PC-9 (cell line): ENCODE measurements at regions not wholly inside any gene's neighbourhood (a gene's known extent, or its start where the extent isn't known, plus 50 kb on each side); places are given as distances from the start of the nearest gene placed in this dataset.

Experiments
- BruUV-seq: library from RNA; stranded (reverse); fragments of 400-500 nt; replicated peaks from 2 replicates; lab custom pipeline; 2021; lab: Mats Ljungman, UMichigan
- CTCF ChIA-PET: fragments of 300-600 bp; sonication (Branson Sonifier 250); formaldehyde crosslinking; loops from one replicate; lab custom pipeline; 2022; ENCODE audit warnings: antibody characterized with exemption; lab: Charles Lee
- POLR2A ChIA-PET: fragments of 300-600 bp; sonication (Branson Sonifier 250); formaldehyde crosslinking; loops from one replicate; lab custom pipeline; 2022; ENCODE audit warnings: antibody characterized with exemption; ENCODE audit not compliant: unreplicated experiment; lab: Charles Lee
- DNase-seq, 2 experiments: peaks; one replicate each; pipeline versions ENCODE4 v3.0.0 to v3.0.0-alpha.2; 2015 to 2022; ENCODE audit warnings: mixed read lengths in 1 of 2
- H2AFZ ChIP-seq: fragments of 200-600 bp; sonication (generic); 2 replicates; pipeline ENCODE4 v1.8.1; 2017; ENCODE audit warnings: antibody characterized with exemption
- H3F3A ChIP-seq: fragments of 200-600 bp; sonication (generic); 2 replicates; pipeline ENCODE4 v1.8.1; 2017; ENCODE audit warnings: antibody characterized with exemption, mild to moderate bottlenecking, low read depth; ENCODE audit not compliant: insufficient read depth
- H3K27ac ChIP-seq: fragments of 200-600 bp; sonication (generic); 2 replicates; pipeline ENCODE4 v1.6.1; 2016; ENCODE audit warnings: mixed run types
- H3K27me3 ChIP-seq: fragments of 200-600 bp; sonication (generic); 2 replicates; pipeline ENCODE4 v1.6.1; 2016; ENCODE audit warnings: low read depth, mixed run types; ENCODE audit not compliant: insufficient read depth
- H3K36me3 ChIP-seq: fragments of 200-600 bp; sonication (generic); 2 replicates; pipeline ENCODE4 v1.6.1; 2016; ENCODE audit warnings: low read depth, mixed run types
- H3K4me1 ChIP-seq: fragments of 200-600 bp; sonication (generic); replicated peaks from 2 replicates; pipeline ENCODE4 v1.6.1; 2016; ENCODE audit warnings: mixed run types; ENCODE audit not compliant: insufficient read depth
- H3K4me2 ChIP-seq: fragments of 200-600 bp; sonication (generic); 2 replicates; pipeline ENCODE4 v1.6.1; 2017; ENCODE audit warnings: mixed run types
- H3K4me3 ChIP-seq: fragments of 200-600 bp; sonication (generic); 2 replicates; pipeline ENCODE4 v1.6.1; 2016; ENCODE audit warnings: mixed run types
- H3K79me2 ChIP-seq: fragments of 200-600 bp; sonication (generic); 2 replicates; pipeline ENCODE4 v1.6.1; 2017; ENCODE audit warnings: low read depth, mixed run types
- H3K9me2 ChIP-seq: fragments of 200-600 bp; sonication (generic); 2 replicates; pipeline ENCODE4 v1.8.1; 2017; ENCODE audit warnings: mild to moderate bottlenecking; ENCODE audit not compliant: insufficient read depth
- H3K9me3 ChIP-seq: fragments of 200-600 bp; sonication (generic); 2 replicates; pipeline ENCODE4 v1.8.1; 2016; ENCODE audit warnings: low read depth; ENCODE audit not compliant: insufficient read depth
- H4K20me1 ChIP-seq: fragments of 200-600 bp; sonication (generic); 2 replicates; pipeline ENCODE4 v1.8.1; 2017; ENCODE audit not compliant: insufficient read depth
- EZH2 ChIP-seq: fragments of 200-600 bp; sonication (generic); IDR thresholded peaks from 2 replicates; pipeline ENCODE4 v1.8.0; 2017; ENCODE audit warnings: antibody characterized with exemption, low read depth
- intact Hi-C: fragments of 100-400 bp; cut with micrococcal nuclease; formaldehyde crosslinking; loops from one replicate; pipeline ENCODE4 v1.10.0; 2022; ENCODE audit not compliant: unreplicated experiment
- TF ChIP-seq, protein P1 (sequence below): fragments of 200-600 bp; sonication (generic); conservative IDR thresholded peaks from 2 replicates; pipeline ENCODE4 v1.6.1; 2017; ENCODE audit warnings: mixed run types, antibody characterized with exemption, mild to moderate bottlenecking, moderate library complexity

DNA sequence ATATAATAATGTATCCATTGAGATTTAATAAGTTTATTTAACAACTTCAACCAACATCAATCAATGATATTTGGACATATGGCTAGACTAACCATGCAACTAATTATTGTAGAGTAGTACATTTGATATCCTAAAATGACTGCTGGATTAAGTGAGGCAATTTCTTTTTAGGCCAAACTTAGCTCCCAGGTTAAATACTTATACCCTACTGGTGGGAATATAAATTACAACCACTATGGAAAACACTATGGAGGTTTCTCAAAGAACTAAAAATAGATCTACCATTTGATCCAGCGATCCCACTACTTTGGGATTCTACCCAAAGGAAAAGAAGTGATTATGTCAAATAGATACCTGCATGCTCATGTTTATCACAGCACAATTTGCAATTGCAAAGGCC lies 345.8 kb downstream of the RBM26 start:
- intact Hi-C loops = no loop called here
- no peaks in the 10 kb centered on the region for H4K20me1 ChIP-seq
- H3K9me2 ChIP-seq = no peaks in the 10 kb centered on the region
- CTCF ChIA-PET = no interaction called here
- BruUV-seq = no TSS peak
- DNase-seq = no peak
- no peaks in the 10 kb centered on the region for H3F3A ChIP-seq
- no peak for TF ChIP-seq EZH2
- TF ChIP-seq, protein P1, sequence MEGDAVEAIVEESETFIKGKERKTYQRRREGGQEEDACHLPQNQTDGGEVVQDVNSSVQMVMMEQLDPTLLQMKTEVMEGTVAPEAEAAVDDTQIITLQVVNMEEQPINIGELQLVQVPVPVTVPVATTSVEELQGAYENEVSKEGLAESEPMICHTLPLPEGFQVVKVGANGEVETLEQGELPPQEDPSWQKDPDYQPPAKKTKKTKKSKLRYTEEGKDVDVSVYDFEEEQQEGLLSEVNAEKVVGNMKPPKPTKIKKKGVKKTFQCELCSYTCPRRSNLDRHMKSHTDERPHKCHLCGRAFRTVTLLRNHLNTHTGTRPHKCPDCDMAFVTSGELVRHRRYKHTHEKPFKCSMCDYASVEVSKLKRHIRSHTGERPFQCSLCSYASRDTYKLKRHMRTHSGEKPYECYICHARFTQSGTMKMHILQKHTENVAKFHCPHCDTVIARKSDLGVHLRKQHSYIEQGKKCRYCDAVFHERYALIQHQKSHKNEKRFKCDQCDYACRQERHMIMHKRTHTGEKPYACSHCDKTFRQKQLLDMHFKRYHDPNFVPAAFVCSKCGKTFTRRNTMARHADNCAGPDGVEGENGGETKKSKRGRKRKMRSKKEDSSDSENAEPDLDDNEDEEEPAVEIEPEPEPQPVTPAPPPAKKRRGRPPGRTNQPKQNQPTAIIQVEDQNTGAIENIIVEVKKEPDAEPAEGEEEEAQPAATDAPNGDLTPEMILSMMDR = peak; percentile 45; the same call in 1 of the 2 replicates
- no peaks in the 10 kb centered on the region for H3K27me3 ChIP-seq
- H3K4me1 ChIP-seq = no peaks in the 10 kb centered on the region
- H2AFZ ChIP-seq = no peak overlapping the region
- H3K36me3 ChIP-seq = no peaks in the 10 kb centered on the region
- no peak overlapping the region for H3K4me2 ChIP-seq
- no peaks in the 10 kb centered on the region for H3K79me2 ChIP-seq
- no peak overlapping the region for H3K4me3 ChIP-seq
- POLR2A ChIA-PET = no interaction called here
- no peaks in the 10 kb centered on the region for H3K9me3 ChIP-seq
- no peak overlapping the region for H3K27ac ChIP-seq

DNA sequence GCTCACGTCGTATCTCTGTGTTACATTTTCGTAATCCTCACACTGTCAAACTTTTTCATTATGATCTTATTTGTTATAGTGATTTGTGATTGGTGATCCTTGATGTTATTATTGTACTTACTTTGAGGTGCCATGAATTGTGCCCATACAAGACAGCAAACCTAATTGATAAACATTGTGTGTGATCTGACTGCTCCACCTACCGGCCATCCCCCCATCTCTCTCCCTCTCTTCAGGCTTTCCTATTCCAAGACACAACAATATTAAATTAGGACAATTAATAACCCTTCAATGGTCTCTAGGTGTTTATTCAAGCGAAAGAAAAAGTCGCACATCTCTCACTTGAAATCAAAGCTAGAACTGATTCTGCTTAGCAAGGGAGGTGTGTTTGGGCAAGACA lies 349.3 kb downstream of the RBM26 start:
- intact Hi-C loops = no loop called here
- Histone ChIP-seq H3K4me1 (no peaks in the 10 kb centered on the region), H3K79me2 (no peaks in the 10 kb centered on the region)

DNA sequence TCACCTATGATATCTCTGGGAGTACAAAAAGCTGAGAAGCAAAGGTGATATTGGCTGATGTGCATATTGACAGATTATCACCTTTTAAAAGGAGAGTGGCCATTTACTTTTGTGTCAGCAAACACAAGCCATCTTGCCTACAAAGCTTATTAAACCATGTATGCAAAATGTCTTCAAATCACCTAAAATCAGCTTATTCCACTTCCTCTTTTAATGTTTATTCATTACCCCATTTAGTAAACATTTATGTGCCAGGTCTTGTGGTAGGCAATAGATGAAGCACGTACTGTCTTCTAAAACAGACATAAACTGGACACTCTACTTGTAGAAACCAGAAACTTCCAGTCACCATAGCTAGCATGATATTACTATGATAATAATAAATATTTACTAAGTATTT lies 354.6 kb downstream of the RBM26 start:
- intact Hi-C loops = no loop called here
- ChIA-PET POLR2A (no interaction called here), CTCF (no interaction called here)
- no peaks in the 10 kb centered on the region for H3F3A ChIP-seq
- H3K9me3 ChIP-seq = no peaks in the 10 kb centered on the region
- no peaks in the 10 kb centered on the region for H3K4me1 ChIP-seq
- BruUV-seq = no TSS peak
- TF ChIP-seq, protein P1 = no peak
- TF ChIP-seq EZH2 = no peak
- no peak for DNase-seq
- no peaks in the 10 kb centered on the region for H3K9me2 ChIP-seq
- no peak overlapping the region for H2AFZ ChIP-seq
- no peak overlapping the region for H3K27ac ChIP-seq
- no peak overlapping the region for H3K4me2 ChIP-seq
- H4K20me1 ChIP-seq = no peaks in the 10 kb centered on the region
- no peaks in the 10 kb centered on the region for H3K79me2 ChIP-seq
- H3K4me3 ChIP-seq = no peak overlapping the region
- H3K36me3 ChIP-seq = no peaks in the 10 kb centered on the region
- H3K27me3 ChIP-seq = no peaks in the 10 kb centered on the region

More for the DNA sequence above, 349.3 kb downstream of the RBM26 start:
- no peak overlapping the region for H3K4me2 ChIP-seq
- no TSS peak for BruUV-seq
- no peak for TF ChIP-seq EZH2
- TF ChIP-seq, protein P1 = no peak; the same call in 1 of the 2 replicates
- H3K36me3 ChIP-seq = no peaks in the 10 kb centered on the region
- H3F3A ChIP-seq = no peaks in the 10 kb centered on the region
- CTCF ChIA-PET = interaction anchor here (0.6 kb wide), 1 partner anchor 43 kb away, joined by 3 read pairs; no protein-coding TSS in a partner anchor
- no peaks in the 10 kb centered on the region for H3K9me3 ChIP-seq
- no peak overlapping the region for H3K4me3 ChIP-seq
- no peak overlapping the region for H3K27ac ChIP-seq
- no peak overlapping the region for H2AFZ ChIP-seq
- H3K27me3 ChIP-seq = no peaks in the 10 kb centered on the region
- H3K9me2 ChIP-seq = no peaks in the 10 kb centered on the region
- POLR2A ChIA-PET = no interaction called here
- no peaks in the 10 kb centered on the region for H4K20me1 ChIP-seq
- DNase-seq = no peak
